ENCODE measurements at regions not wholly inside any gene's neighbourhood (a gene's known extent, or its start where the extent isn't known, plus 50 kb on each side); places are given as distances from the start of the nearest gene placed in this dataset.

- no peak overlapping the region for H2AFZ ChIP-seq (ENCODE audit: low read depth, low read length)
- no peaks in the 10 kb centered on the region for H3K36me3 Mint-ChIP-seq (ENCODE audit: low read depth, unreplicated experiment)
- no peaks in the 10 kb centered on the region for H3K9me3 ChIP-seq (ENCODE audit: insufficient read depth, low read depth, low read length)
- no peaks in the 10 kb centered on the region for H4K20me1 ChIP-seq (ENCODE audit: insufficient read depth, low read length)
- no peaks in the 10 kb centered on the region for H3K9me3 Mint-ChIP-seq (ENCODE audit: unreplicated experiment)
- H3K79me2 ChIP-seq (ENCODE audit: insufficient read depth, low read length): no peaks in the 10 kb centered on the region
- no peak overlapping the region for H3K4me2 ChIP-seq (ENCODE audit: low read length)
- DNase-seq (ENCODE audit: low read depth) (no peak), FAIRE-seq (no peak)
- H3K4me1 ChIP-seq (ENCODE audit: insufficient read depth, low read length): no peaks in the 10 kb centered on the region
- no peak overlapping the region for H3K4me3 ChIP-seq (ENCODE audit: insufficient read depth, low read depth, low read length)
- no peaks in the 10 kb centered on the region for H3K36me3 ChIP-seq (ENCODE audit: insufficient read depth, low read length)
- no peaks in the 10 kb centered on the region for H3K27me3 Mint-ChIP-seq (ENCODE audit: low read depth, unreplicated experiment)
- H3K9ac ChIP-seq (ENCODE audit: low read length): no peak overlapping the region
- no peak overlapping the region for H3K27ac ChIP-seq (ENCODE audit: low read depth, low read length)
- no peak overlapping the region for H3K27ac Mint-ChIP-seq (ENCODE audit: unreplicated experiment)
- TF ChIP-seq EZH2 (IDR thresholded peaks at IDR 0.05; ENCODE audit: insufficient read depth, low read length): no peak
- TF ChIP-seq CTCF (IDR thresholded peaks at IDR 0.05; ENCODE audit: insufficient read depth, low read depth, low read length): no peak
- H3K4me1 Mint-ChIP-seq (ENCODE audit: low read depth, unreplicated experiment): peaks cover 8% of the 10 kb centered on the region
- no peaks in the 10 kb centered on the region for H3K27me3 ChIP-seq (ENCODE audit: insufficient read depth, low read length)
- H3K4me3 Mint-ChIP-seq (ENCODE audit: unreplicated experiment): no peak overlapping the region
Observed at GRCh38 chr7:81321949-81322348, 403.1 kb upstream of the SEMA3C start.

- TF ChIP-seq EZH2 (IDR thresholded peaks at IDR 0.05; ENCODE audit: insufficient read depth, low read length) (no peak), CTCF (IDR thresholded peaks at IDR 0.05; ENCODE audit: insufficient read depth, low read depth, low read length) (no peak)
- no peaks in the 10 kb centered on the region for H3K4me1 ChIP-seq (ENCODE audit: insufficient read depth, low read length)
- no peak overlapping the region for H3K4me2 ChIP-seq (ENCODE audit: low read length)
- FAIRE-seq: no peak
- H3K36me3 Mint-ChIP-seq (ENCODE audit: low read depth, unreplicated experiment): no peaks in the 10 kb centered on the region
- no peak overlapping the region for H3K27ac ChIP-seq (ENCODE audit: low read depth, low read length)
- H3K9me3 Mint-ChIP-seq (ENCODE audit: unreplicated experiment): no peaks in the 10 kb centered on the region
- no peak overlapping the region for H3K9ac ChIP-seq (ENCODE audit: low read length)
- no peak overlapping the region for H3K27ac Mint-ChIP-seq (ENCODE audit: unreplicated experiment)
- H3K4me3 ChIP-seq (ENCODE audit: insufficient read depth, low read depth, low read length): no peak overlapping the region
- H3K36me3 ChIP-seq (ENCODE audit: insufficient read depth, low read length): no peaks in the 10 kb centered on the region
- no peak for DNase-seq (ENCODE audit: low read depth)
- H3K4me3 Mint-ChIP-seq (ENCODE audit: unreplicated experiment): no peak overlapping the region
- no peaks in the 10 kb centered on the region for H3K9me3 ChIP-seq (ENCODE audit: insufficient read depth, low read depth, low read length)
- H4K20me1 ChIP-seq (ENCODE audit: insufficient read depth, low read length): no peaks in the 10 kb centered on the region
- no peak overlapping the region for H2AFZ ChIP-seq (ENCODE audit: low read depth, low read length)
- peaks cover 4% of the 10 kb centered on the region for H3K4me1 Mint-ChIP-seq (ENCODE audit: low read depth, unreplicated experiment)
- H3K79me2 ChIP-seq (ENCODE audit: insufficient read depth, low read length): no peaks in the 10 kb centered on the region
- no peaks in the 10 kb centered on the region for H3K27me3 Mint-ChIP-seq (ENCODE audit: low read depth, unreplicated experiment)
- no peaks in the 10 kb centered on the region for H3K27me3 ChIP-seq (ENCODE audit: insufficient read depth, low read length)
Observed at GRCh38 chr7:81317741-81318140, 398.9 kb upstream of the SEMA3C start.

GRCh38 chr7:81308643-81309322, 389.9 kb upstream of the SEMA3C start:
- Histone ChIP-seq H3K9me3 (ENCODE audit: insufficient read depth, low read depth, low read length) (no peaks in the 10 kb centered on the region), H3K4me3 (ENCODE audit: insufficient read depth, low read depth, low read length) (no peak overlapping the region), H3K4me2 (ENCODE audit: low read length) (no peak overlapping the region), H3K4me1 (ENCODE audit: insufficient read depth, low read length) (no peaks in the 10 kb centered on the region), H3K27me3 (ENCODE audit: insufficient read depth, low read length) (peaks cover 3% of the 10 kb centered on the region), H4K20me1 (ENCODE audit: insufficient read depth, low read length) (no peaks in the 10 kb centered on the region), H3K79me2 (ENCODE audit: insufficient read depth, low read length) (no peaks in the 10 kb centered on the region), H3K27ac (ENCODE audit: low read depth, low read length) (no peak overlapping the region), H3K36me3 (ENCODE audit: insufficient read depth, low read length) (no peaks in the 10 kb centered on the region), H3K9ac (ENCODE audit: low read length) (no peak overlapping the region), H2AFZ (ENCODE audit: low read depth, low read length) (peak overlapping the region; percentile 31)
- Mint-ChIP-seq H3K27ac (ENCODE audit: unreplicated experiment) (no peak overlapping the region), H3K27me3 (ENCODE audit: low read depth, unreplicated experiment) (no peaks in the 10 kb centered on the region), H3K9me3 (ENCODE audit: unreplicated experiment) (no peaks in the 10 kb centered on the region), H3K36me3 (ENCODE audit: low read depth, unreplicated experiment) (no peaks in the 10 kb centered on the region), H3K4me3 (ENCODE audit: unreplicated experiment) (no peak overlapping the region), H3K4me1 (ENCODE audit: low read depth, unreplicated experiment) (peaks cover 5% of the 10 kb centered on the region)
- DNase-seq (ENCODE audit: low read depth): no peak
- TF ChIP-seq CTCF (IDR thresholded peaks at IDR 0.05; ENCODE audit: insufficient read depth, low read depth, low read length) (no peak), EZH2 (IDR thresholded peaks at IDR 0.05; ENCODE audit: insufficient read depth, low read length) (no peak)
- peak; percentile 66 for FAIRE-seq

Data from astrocyte (in vitro differentiated cells and primary cell).